DMS53 (cell line): ENCODE measurements at regions not wholly inside any gene's neighbourhood (a gene's known extent, or its start where the extent isn't known, plus 50 kb on each side); places are given as distances from the start of the nearest gene placed in this dataset.
A peak's percentile ranks its signal among the peaks of the same experiment; 100 is the strongest.

Source experiments
- DNase-seq: peaks from one replicate; lab custom pipeline; 2025; lab: John Stamatoyannopoulos, UW

GRCh38 chr4:53815281-53815680, 224.0 kb upstream of the LNX1 start:
- no peak for DNase-seq

- no peak for DNase-seq
Measured at GRCh38 chr4:53813998-53814397, 222.7 kb upstream of the LNX1 start.

- no peak for DNase-seq
Measured at GRCh38 chr4:53810643-53811042, 219.4 kb upstream of the LNX1 start.

- no peak for DNase-seq
Measured at GRCh38 chr4:53809816-53810215, 218.5 kb upstream of the LNX1 start.

- DNase-seq, result no peak
Measured at GRCh38 chr4:53805291-53805690, 214.0 kb upstream of the LNX1 start.

GRCh38 chr4:53804719-53805118, 213.4 kb upstream of the LNX1 start:
- DNase-seq, result peak; percentile 78

GRCh38 chr4:53802500-53802899, 211.2 kb upstream of the LNX1 start:
- no peak for DNase-seq

GRCh38 chr4:53801373-53801772, 210.1 kb upstream of the LNX1 start:
- DNase-seq, result no peak

- DNase-seq, result no peak
Measured at GRCh38 chr4:53800741-53801140, 209.5 kb upstream of the LNX1 start.

- no peak for DNase-seq
Measured at GRCh38 chr4:53793096-53793495, 201.8 kb upstream of the LNX1 start.

- DNase-seq, result no peak
Measured at GRCh38 chr4:53790286-53790685, 199.0 kb upstream of the LNX1 start.

GRCh38 chr4:53788621-53789020, 197.3 kb upstream of the LNX1 start:
- no peak for DNase-seq

- DNase-seq, result peak; percentile 6
Measured at GRCh38 chr4:53788011-53788410, 196.7 kb upstream of the LNX1 start.

GRCh38 chr4:53786632-53787031, 195.3 kb upstream of the LNX1 start:
- no peak for DNase-seq

- no peak for DNase-seq
Measured at GRCh38 chr4:53785996-53786395, 194.7 kb upstream of the LNX1 start.

GRCh38 chr4:53784112-53784511, 192.8 kb upstream of the LNX1 start:
- no peak for DNase-seq

GRCh38 chr4:53783208-53783859, 192.0 kb upstream of the LNX1 start:
- DNase-seq, result no peak

- DNase-seq, result peak; percentile 55
Measured at GRCh38 chr4:53782458-53782845, 191.2 kb upstream of the LNX1 start.

GRCh38 chr4:53781629-53782457, 190.6 kb upstream of the LNX1 start:
- peak; percentile 86 for DNase-seq

GRCh38 chr4:53780736-53781400, 189.6 kb upstream of the LNX1 start:
- no peak for DNase-seq

- no peak for DNase-seq
Measured at GRCh38 chr4:53779025-53779424, 187.7 kb upstream of the LNX1 start.

GRCh38 chr4:53778155-53778554, 186.9 kb upstream of the LNX1 start:
- DNase-seq, result no peak
